ENCODE measurements at regions not wholly inside any gene's neighbourhood (a gene's known extent, or its start where the extent isn't known, plus 50 kb on each side); places are given as distances from the start of the nearest gene placed in this dataset.

GRCh38 chr6:76441875-76442274 is 369.4 kb upstream of the IMPG1 start:
- no peak for TF ChIP-seq CTCF (IDR thresholded peaks at IDR 0.05; ENCODE audit: borderline replicate concordance, extremely low read depth, low read length, poor library complexity, severe bottlenecking)
- TF ChIP-seq EZH2 (IDR thresholded peaks at IDR 0.05; ENCODE audit: borderline replicate concordance, low read depth, low read length, severe bottlenecking): no peak

Measured in DND-41 (cell line).